Urothelium cell line (cell line): ENCODE measurements at regions not wholly inside any gene's neighbourhood (a gene's known extent, or its start where the extent isn't known, plus 50 kb on each side); places are given as distances from the start of the nearest gene placed in this dataset.
"Not testable (repeated sequence)": the region's sequence is repeated elsewhere in the genome, so short reads cannot be mapped to it uniquely, and the experiment has no call there.

ENCODE experiments used
- DNase-seq: peaks from one replicate; pipeline ENCODE4 v3.0.0; 2011; ENCODE audit warnings: low spot score, mixed read lengths
- FAIRE-seq: peaks from 2 replicates; lab custom pipeline; 2011; peaks lifted over from hg19 to GRCh38; lab: Jason Lieb, UNC

DNA sequence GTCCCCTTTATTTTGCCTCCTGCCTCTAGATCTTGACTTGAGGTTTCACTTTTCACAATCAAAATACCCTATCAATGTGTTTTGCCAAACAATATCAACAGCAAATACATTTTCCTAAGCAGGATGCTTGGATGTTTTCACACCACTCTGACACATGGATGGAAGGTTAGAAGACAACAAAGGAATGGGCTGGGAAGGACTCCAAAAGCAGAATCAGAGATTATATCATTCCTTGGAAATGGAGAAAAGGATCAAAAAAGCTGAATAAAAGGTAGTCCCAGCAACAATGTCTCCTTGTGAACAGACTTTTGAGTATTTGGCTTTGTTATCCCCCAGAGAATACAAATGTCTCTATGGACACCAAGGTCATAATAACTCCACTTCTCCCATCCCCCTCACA lies 170.8 kb downstream of the ETAA1 start:
- FAIRE-seq (no peak), DNase-seq (no peak)

DNA sequence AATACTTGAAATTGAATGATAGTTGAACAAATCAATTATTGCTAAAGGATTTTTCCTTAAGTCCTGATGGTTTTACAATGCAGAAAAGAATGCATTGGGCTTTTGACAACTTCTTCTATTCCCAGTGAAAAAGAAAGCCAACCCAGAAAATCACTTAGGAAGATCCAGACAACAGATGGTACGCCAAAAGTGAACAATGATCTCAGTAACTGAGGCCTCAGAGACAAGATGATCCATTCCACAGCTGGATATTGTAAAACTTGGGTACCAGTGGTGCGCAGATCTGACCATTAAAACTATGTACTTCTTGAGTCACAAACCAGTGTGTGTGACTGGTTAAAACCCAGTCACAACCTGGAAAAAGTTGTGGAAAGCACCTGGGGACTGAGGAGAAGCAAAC lies 173.5 kb downstream of the ETAA1 start:
- FAIRE-seq (no peak), DNase-seq (no peak)

DNA sequence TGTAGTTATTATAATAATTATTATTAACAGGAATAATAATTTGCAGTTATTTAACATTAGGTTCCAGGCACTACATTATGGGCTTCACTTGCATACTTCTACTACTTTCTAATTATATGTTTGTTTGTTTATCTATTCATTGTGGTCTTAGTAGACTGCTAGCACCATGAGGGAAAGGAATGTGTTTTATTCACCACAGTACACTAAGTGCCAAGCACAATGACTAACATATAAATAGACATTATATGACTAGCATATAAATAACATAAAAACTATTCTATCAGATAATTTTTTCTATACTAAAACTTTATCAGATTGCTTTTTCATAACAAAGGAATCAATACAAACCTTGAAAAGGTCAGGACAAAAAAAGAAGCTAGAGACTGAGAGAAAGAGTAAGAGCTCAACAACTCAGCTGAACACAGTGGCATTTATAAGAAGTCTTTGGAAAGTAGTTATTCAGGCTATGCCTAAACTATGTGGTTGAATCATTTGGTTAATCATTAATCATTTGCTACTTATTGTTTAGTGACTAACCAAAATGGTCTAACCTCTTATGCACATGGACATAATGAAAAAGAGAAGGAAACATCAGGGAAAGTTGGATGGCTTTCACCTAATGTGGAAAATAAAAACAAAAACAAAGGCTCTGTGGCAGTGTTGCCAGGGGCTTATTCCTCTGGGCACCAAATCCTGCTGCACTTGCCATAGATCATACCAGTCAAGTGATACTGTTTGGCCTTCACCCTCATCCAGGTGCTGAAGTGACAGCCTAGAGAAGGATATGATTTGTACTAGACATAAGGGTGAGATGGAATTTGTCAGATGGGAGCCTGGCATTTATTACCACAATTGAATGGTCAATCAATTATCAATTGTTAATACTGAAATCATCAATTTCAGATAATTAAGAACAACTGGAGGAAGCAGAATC lies 174.9 kb downstream of the ETAA1 start:
- DNase-seq: no peak
- no peak for FAIRE-seq

DNA sequence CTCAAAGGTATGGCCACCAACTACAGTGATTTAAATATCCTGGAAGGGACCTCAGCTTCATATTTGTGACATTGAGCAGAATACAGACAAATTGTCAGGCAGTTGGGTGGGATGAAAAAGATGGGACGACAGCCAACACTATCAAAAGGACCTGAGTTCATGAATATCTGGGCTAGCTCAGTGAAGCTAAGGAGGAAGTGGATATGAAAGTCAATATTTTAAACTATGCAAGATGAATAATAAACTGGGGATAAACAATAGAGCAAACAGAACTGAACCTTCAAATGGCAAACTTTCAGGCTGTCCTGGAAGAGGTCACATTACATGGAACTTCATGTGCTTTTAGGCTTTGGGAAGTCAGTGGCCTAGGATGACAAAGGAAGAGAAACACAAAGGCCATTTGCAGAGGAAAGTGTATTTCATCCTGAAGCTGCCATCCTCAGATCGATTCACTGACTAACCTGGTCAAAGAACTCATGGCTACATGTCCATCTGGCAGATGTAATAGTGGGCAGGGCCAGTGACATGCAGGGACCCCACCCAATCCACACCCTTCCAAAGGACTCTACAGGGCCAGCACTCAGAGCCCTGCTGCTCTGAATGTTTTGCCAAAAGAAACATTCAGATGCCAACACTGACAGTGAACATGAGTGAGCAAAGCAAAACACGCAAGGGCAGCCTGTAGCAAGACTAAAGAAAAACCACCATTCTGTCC lies 175.7 kb downstream of the ETAA1 start:
- FAIRE-seq: no peak
- DNase-seq: no peak

DNA sequence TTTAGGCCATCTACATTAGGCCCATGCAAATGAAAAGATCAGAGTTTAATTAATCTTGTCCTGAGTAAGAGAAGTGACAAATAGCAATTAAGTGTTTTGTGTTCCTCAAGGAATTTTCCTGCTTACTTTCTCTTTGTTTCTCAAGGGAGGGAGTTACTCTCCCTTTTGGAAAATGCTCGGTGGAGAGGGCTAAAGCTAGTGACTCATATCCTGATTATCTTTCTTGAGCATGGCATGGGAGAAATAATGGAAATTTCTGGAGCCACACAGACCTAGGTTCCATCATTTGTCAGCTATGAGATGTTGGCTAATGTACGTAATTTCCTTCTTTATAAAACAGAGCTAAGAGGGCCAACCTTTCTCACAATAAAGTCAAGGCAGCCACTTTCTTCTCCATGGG lies 177.1 kb downstream of the ETAA1 start:
- peak; percentile 62 for DNase-seq
- no peak for FAIRE-seq

DNA sequence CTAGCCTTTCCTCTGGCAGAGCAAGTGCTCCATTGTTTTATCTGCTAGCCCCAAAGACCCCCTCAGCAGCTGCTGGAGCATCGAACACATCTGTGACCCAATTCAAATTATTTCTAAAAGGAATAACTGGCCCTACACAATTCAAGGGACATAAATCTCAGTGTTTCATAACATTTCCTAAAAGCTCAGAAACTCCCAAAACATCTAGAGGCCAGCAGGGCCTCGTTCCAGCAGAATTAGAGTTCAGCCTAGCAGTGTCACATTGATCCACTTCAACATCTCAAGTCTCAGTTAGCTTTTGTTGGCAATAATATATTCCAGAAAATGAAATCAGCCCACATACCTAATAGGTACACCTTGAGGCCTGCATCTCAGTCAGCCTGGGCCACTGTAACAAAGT lies 179.1 kb downstream of the ETAA1 start:
- FAIRE-seq (peak; percentile 35), DNase-seq (no peak)

DNA sequence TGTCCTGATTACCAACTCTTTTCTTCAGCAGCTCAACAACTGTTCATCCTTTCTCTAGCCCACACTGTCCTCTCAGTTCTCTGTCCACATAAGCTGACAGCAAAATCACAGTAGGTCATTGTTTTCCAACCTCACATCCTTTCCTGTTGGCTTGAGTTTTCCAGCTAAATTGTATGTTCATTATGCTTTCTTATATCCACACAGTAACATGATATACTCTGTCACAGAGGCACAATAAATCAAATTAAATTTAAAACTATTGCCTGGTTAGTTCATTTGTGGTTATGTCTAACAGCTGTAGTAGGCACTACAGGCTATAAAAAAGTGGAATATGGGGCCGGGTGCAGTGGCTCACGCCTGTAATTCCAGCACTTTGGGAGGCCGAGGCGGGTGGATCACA lies 179.9 kb downstream of the ETAA1 start:
- FAIRE-seq (no peak), DNase-seq (no peak)

DNA sequence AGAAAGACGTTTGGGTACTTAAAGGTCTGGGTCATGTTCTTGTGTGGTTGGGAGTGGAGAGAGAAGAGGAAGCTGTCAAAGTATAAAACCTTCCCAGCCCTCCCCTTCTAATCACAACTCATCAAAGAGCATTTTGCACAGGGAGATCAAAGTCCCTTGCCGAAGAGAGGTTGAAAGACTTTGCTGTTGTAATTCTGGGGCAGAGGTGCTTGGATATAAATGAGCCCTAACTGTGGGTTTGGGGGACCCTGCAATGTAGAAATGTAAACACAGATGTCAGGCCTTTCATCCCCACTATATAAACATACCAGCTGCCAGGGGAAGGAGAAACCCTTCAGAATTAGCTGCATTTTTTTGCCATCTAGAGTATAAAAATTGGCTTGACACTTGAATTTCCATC lies 182.1 kb downstream of the ETAA1 start:
- DNase-seq (no peak), FAIRE-seq (no peak)

DNA sequence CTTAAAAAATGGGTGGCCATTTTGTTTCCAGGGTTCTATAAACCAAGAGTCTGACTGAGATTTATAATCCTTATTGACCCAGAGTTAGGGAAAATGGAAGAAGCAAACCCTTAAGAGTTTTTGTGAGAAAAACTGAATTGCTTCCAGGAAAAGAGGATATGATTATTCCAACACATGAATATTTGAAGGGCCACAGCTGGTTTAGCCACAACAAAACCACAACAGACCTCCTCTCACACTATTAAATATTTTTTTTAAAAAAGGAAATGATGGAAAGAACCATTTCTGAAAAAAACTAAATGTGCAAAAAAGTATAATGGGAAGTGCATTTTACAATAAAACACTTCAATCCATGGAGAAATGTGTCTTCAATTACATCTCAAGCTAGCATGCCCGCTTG lies 182.7 kb downstream of the ETAA1 start:
- FAIRE-seq: no peak
- DNase-seq: no peak

DNA sequence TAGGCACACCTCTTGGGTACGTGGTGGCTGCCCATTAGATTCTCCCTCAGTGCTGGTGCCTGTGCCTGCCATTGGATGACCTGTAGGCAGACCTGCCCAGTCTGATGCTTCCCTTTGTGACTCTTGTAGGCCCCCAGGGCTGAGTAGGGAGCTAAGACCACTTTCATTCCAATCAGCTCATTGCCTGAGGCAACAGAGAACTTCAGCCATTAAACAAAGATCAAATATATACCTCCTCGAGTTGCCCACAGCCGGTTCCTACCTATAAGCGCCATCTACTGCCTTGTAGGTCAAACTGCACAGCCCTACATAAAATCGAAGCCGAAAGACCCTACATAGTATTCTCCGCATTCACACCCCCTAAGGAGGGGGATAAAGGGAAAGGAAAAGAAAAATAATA lies 184.6 kb downstream of the ETAA1 start:
- no peak for FAIRE-seq
- DNase-seq: no peak

DNA sequence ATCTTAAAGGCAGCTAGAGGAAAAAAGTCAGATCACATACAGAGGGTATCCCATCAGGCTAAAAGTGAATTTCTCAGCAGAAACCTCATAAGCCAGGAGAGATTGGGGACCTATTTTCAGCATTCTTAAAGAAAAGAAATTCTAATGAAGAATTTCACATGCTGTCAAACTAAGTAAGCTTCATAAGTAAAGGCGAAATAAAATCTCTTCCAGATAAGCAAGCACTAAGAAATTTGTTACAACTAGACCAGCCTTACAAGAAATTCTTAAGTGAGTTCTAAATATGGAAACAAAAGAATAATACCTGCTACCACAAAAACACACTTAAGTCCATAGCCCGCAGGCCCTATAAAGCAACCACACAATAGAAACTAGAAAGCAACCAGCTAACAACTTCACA lies 186.1 kb downstream of the ETAA1 start:
- DNase-seq (no peak), FAIRE-seq (no peak)

DNA sequence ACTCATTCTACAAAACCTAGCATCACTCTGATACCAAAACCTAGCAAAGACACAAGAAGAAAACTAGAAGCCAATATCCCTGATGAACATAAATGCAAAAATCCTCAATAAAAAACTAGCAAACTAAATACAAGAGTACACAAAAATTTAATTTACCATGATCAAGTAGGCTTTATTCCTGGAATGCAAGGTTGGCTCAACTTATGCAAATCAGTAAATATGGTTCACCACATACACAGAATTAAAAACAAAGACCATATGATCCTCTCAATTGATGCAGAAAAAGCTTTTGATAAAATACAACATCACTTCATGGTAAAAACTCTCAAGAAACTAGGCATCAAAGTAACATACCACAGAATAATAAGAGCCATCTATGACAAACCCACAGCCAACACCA lies 188.3 kb downstream of the ETAA1 start:
- DNase-seq (no peak), FAIRE-seq (no peak)

DNA sequence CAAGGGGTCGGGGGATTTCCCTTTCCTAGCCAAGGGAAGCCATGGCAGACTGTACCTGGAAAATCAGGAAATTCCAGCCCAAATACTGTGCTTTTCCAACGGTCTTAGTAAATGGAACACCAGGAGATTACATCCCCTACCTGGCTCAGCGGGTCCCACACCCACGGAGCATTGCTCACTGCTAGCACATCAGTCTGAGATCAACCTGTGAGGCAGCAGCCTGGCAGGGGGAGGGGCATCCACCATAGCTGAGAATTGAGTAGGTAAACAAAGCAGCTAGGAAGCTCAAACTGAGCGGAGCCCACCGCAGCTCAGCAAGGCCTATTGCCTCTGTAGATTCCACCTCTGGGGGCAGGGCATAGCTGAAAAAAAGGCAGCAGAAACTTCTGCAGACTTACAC lies 192.0 kb downstream of the ETAA1 start:
- DNase-seq, FAIRE-seq: not testable (repeated sequence)

DNA sequence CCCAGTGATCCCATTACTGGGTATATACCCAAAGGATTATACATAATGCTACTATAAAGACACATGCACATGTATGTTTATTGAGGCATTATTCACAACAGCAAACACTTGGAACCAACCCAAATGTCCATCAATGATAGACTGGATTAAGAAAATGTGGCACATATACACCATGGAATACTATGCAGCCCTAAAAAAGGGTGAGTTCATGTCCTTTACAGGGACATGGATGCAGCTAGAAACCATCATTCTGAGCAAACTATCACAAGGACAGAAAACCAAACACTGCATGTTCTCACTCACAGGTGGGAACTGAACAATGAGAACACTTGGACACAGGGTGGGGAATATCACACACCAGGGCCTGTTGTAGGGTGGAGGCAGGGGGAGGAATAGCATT lies 197.4 kb downstream of the ETAA1 start:
- not testable (repeated sequence) for DNase-seq, FAIRE-seq

DNA sequence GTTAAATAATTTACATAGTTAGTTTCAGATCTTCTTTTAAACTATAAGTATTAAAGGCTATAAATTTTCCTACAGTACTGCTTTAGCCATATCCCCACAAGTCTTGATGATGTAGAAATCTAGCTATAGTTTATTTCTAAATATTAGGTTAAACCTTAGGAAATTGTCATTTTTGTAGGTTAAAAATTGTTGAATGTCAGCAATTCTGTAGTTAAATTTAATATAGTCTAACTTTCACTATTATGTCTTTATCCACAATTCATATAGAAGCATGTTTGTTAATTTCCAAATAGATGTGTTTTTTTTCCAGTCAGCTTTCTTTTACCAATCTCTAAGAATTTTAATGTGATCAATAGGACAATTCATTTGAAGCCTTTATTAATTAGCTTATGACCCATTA lies 199.7 kb downstream of the ETAA1 start:
- DNase-seq: no peak
- no peak for FAIRE-seq

DNA sequence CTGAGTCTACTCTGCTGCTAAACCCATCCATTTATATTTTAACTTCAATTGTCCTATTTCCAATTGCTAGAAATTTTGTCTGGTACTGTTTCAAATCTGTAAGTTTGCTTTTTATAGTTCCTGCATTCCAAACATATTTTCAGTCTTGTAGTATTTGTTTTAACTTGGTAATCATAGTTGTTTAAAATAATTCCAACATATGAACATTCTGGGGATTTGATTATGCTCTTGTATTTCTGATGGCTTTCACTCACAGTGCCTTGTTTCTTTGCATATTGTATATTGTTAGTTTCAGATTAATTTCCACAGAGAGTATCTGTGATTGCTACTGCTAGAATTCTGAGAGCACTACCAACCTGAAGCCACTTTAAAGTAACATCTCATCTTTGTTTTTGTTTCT lies 202.4 kb downstream of the ETAA1 start:
- no peak for FAIRE-seq
- no peak for DNase-seq

DNA sequence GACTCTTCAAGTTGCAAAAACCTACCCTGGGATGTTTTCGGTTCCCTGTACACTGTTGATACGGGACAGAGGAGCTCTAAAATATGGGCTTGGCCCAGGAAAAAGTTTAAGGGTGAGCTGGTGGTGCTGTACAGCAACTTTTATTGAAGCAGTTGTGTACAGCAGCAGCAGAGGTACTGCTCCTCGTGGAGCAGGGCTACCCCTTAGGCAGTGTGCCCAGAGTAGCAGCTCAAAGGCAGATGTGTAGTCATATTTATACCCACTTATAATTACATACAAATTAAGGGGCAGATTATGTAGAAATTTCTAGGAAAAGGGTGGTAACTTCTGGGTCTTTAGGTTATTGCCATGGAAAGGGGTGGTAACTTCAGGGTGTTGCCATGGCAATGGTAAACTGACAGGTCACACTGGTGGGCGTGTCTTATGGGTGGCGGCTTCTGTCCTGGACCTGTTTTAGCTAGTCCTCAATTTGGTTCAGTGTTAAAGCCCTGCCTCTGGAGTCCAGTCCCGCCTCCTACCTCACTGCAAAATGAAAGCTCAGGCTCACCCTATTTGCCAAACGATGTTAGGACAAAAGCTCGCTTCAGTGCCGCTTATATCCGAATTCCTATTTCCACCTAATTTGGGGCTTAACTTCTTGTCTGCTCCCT lies 203.2 kb downstream of the ETAA1 start:
- DNase-seq (no peak), FAIRE-seq (no peak)

DNA sequence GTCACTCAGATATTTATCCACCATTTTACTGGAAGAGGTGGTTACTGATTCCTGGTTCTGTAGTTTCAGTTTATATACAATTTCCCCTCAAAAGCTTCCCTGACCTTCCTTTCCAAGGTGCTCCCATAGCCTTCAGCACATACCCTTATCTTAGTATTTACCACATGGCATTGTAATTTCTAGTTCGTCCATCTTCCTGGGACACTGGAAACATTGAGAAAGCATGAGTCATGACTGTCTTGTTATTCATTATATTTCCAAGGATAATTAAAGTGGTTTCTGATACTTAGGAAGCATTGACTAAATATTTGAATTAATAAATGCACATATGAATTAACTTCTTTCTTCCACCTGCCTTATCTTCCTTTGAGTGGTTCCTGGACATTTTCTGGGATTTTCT lies 203.8 kb downstream of the ETAA1 start:
- FAIRE-seq: no peak

DNA sequence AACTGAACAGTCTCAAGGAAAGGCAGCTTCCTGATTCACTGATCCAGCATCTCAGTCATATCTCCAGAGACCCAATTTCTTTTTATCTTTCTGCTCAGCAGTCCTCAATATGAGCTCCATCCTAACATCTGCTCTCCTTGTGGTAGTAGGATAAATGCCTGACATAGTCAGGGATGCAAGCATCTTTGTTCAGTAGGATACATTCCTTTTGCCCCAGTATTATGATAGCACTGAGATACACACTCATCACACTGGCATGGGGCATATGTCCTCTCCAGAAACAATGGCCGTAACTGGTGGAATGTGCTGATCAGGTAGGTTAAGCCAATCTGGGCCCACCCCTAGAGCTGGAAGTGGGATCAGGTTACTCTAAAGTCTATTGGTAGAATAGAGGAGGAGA lies 207.2 kb downstream of the ETAA1 start:
- no peak for DNase-seq
- peak; percentile 5 for FAIRE-seq

More for the DNA sequence above, 203.8 kb downstream of the ETAA1 start:
- DNase-seq: no peak

DNA sequence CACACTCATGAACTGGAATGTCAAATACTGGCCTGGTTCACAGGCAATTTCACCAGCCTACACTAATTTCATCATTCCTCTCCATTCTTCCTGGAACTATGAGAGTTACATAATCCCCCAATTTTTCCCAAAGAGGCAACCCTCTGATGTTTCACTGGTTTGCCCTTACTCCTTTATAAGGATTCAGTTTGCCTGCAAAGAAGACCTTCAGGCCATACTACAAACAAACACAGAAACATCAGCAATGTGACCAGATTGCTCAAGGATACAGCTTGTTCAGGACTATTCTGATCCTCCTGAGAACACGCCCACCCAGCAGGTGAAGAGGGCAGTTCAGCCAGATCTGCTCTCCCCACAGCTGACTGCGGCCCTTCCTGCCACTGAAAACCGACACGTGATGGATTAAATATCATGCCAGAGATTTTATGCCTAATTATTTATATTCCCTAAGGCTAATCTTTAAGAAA lies 215.5 kb downstream of the ETAA1 start:
- FAIRE-seq (no peak), DNase-seq (no peak)

DNA sequence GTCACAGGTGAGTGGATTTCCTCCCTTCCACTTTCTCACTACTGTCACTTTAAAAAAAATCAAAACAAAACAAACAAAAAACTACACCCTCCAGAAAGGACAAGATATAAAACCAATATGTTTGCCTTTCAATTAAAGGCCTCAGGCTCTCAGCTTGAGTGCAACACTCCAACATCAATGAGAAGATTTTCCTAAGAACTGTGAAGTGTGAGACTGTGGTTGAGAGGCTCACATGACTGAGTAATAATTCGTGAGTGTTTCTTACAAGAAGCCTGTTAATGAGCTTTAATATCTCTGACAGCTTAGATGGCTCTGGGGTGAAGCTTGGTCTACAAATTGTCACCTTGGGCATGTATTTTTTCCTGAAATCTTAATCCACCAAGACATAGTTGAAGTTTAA lies 216.1 kb downstream of the ETAA1 start:
- no peak for FAIRE-seq

DNA sequence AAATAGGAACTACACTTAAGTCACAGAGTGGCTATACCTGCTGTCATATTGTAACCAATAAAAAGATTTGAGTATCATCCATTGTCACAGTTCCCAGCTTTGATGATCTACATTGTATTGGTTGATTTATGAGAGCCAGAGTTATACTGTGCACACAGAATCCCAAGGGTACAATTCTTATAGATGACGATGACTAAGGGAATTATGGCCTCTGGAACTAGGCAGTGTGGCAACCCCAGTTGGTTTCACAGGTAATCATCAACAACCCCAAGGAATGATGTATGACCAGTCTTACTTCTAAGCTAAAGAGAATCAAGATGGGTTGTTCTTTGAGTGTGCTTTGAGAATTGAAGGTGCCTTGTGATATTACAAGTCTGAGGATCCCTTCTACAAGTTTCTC lies 217.3 kb downstream of the ETAA1 start:
- no peak for FAIRE-seq

More for the DNA sequence above, 216.1 kb downstream of the ETAA1 start:
- no peak for DNase-seq

More for the DNA sequence above, 217.3 kb downstream of the ETAA1 start:
- DNase-seq: no peak
